ENCODE measurements at regions not wholly inside any gene's neighbourhood (a gene's known extent, or its start where the extent isn't known, plus 50 kb on each side); places are given as distances from the start of the nearest gene placed in this dataset.

- Histone ChIP-seq H3K36me3 (ENCODE audit: control insufficient read depth in 2 of 2, extremely low read depth in 1 of 2, insufficient read depth in 1 of 2, low read length in 1 of 2) (no peaks in the 10 kb centered on the region), H3K4me1 (ENCODE audit: control insufficient read depth in 1 of 2, extremely low read depth in 1 of 2, insufficient read depth in 2 of 2, low read length in 2 of 2) (no peaks in the 10 kb centered on the region), H3K9me3 (no peaks in the 10 kb centered on the region), H3K4me3 (ENCODE audit: control insufficient read depth in 1 of 2, extremely low read depth in 1 of 2, low read length in 1 of 2) (no peak overlapping the region), H3K27me3 (replicated peaks in 1 of 2; ENCODE audit: control insufficient read depth in 2 of 2, extremely low read depth in 1 of 2, insufficient read depth in 2 of 2, low read length in 1 of 2) (peaks cover 0 to 10% of the 10 kb centered on the region in 2 experiments), H3K27ac (ENCODE audit: low read length) (no peak overlapping the region)
- ChIA-PET POLR2A (interaction anchor here in 1 of 2 donors (0.6 kb wide), 1 partner anchor 7 kb away, joined by 3 read pairs; no protein-coding TSS in a partner anchor), CTCF (no interaction called here)
- no peak overlapping the region for H3K27ac Mint-ChIP-seq
- DNase-seq (no peak), ATAC-seq (replicated peaks in 1 of 4) (no peak)
- H3K4me3 Mint-ChIP-seq = no peak overlapping the region
- no CpG with 5 or more reads among the region's 1 CpG for WGBS (ENCODE audit: insufficient coverage)
- H3K36me3 Mint-ChIP-seq = no peaks in the 10 kb centered on the region
- H3K9me3 Mint-ChIP-seq = peaks cover 12 to 14% (median 13%) of the 10 kb centered on the region in 3 donors
- peaks cover 17 to 18% of the 10 kb centered on the region in 2 donors for H3K27me3 Mint-ChIP-seq
- H3K4me1 Mint-ChIP-seq = no peaks in the 10 kb centered on the region
These were observed 128.2 kb downstream of the SNX19 start for GRCh38 chr11:130787973-130788570.

- no peak overlapping the region for H3K27ac Mint-ChIP-seq
- peaks cover 18 to 21% of the 10 kb centered on the region in 2 donors for H3K27me3 Mint-ChIP-seq
- WGBS (ENCODE audit: insufficient coverage) = 65% methylated on average over 3 of the region's 3 CpGs
- Histone ChIP-seq H3K4me3 (ENCODE audit: control insufficient read depth in 1 of 2, extremely low read depth in 1 of 2, low read length in 1 of 2) (no peak overlapping the region), H3K9me3 (no peaks in the 10 kb centered on the region), H3K4me1 (ENCODE audit: control insufficient read depth in 1 of 2, extremely low read depth in 1 of 2, insufficient read depth in 2 of 2, low read length in 2 of 2) (no peaks in the 10 kb centered on the region), H3K27me3 (replicated peaks in 1 of 2; ENCODE audit: control insufficient read depth in 2 of 2, extremely low read depth in 1 of 2, insufficient read depth in 2 of 2, low read length in 1 of 2) (peaks cover 0 to 10% of the 10 kb centered on the region in 2 experiments), H3K27ac (ENCODE audit: low read length) (no peak overlapping the region), H3K36me3 (ENCODE audit: control insufficient read depth in 2 of 2, extremely low read depth in 1 of 2, insufficient read depth in 1 of 2, low read length in 1 of 2) (no peaks in the 10 kb centered on the region)
- POLR2A ChIA-PET = no interaction called here
- no peaks in the 10 kb centered on the region for H3K4me1 Mint-ChIP-seq
- peaks cover 12 to 14% (median 13%) of the 10 kb centered on the region in 3 donors for H3K9me3 Mint-ChIP-seq
- CTCF ChIA-PET = no interaction called here
- DNase-seq (no peak), ATAC-seq (replicated peaks in 1 of 4) (no peak)
- H3K4me3 Mint-ChIP-seq = no peak overlapping the region
- H3K36me3 Mint-ChIP-seq = no peaks in the 10 kb centered on the region
These were observed 127.1 kb downstream of the SNX19 start for GRCh38 chr11:130789056-130789640.

- POLR2A ChIA-PET = no interaction called here
- Mint-ChIP-seq H3K36me3 (no peaks in the 10 kb centered on the region), H3K27me3 (peaks cover 18 to 23% of the 10 kb centered on the region in 2 donors)
These were observed 125.6 kb downstream of the SNX19 start for GRCh38 chr11:130790689-130791088.

GRCh38 chr11:130792772-130793171, 123.5 kb downstream of the SNX19 start:
- DNase-seq (no peak), ATAC-seq (replicated peaks in 1 of 4) (no peak)
- no peaks in the 10 kb centered on the region for H3K9me3 ChIP-seq
- Mint-ChIP-seq H3K4me1 (no peaks in the 10 kb centered on the region), H3K9me3 (peaks cover 9 to 18% (median 12%) of the 10 kb centered on the region in 3 donors), H3K27me3 (peaks cover 18 to 23% of the 10 kb centered on the region in 2 donors), H3K4me3 (no peak overlapping the region), H3K27ac (no peak overlapping the region), H3K36me3 (no peaks in the 10 kb centered on the region)
- H3K27me3 ChIP-seq (replicated peaks in 1 of 2; ENCODE audit: control insufficient read depth in 2 of 2, extremely low read depth in 1 of 2, insufficient read depth in 2 of 2, low read length in 1 of 2) = peaks cover 0 to 10% of the 10 kb centered on the region in 2 experiments
- H3K4me1 ChIP-seq (ENCODE audit: control insufficient read depth in 1 of 2, extremely low read depth in 1 of 2, insufficient read depth in 2 of 2, low read length in 2 of 2) = no peaks in the 10 kb centered on the region
- H3K4me3 ChIP-seq (ENCODE audit: control insufficient read depth in 1 of 2, extremely low read depth in 1 of 2, low read length in 1 of 2) = no peak overlapping the region
- CTCF ChIA-PET = interaction anchor here in 1 of 2 donors (0.7 kb wide), 1 partner anchor 9 kb away, joined by 3 read pairs; no protein-coding TSS in a partner anchor
- no peaks in the 10 kb centered on the region for H3K36me3 ChIP-seq (ENCODE audit: control insufficient read depth in 2 of 2, extremely low read depth in 1 of 2, insufficient read depth in 1 of 2, low read length in 1 of 2)
- POLR2A ChIA-PET = interaction anchor here in 1 of 2 donors (0.6 kb wide), 2 partner anchors 97 to 1045 kb away, joined by 3 to 4 read pairs; no protein-coding TSS in a partner anchor
- no peak overlapping the region for H3K27ac ChIP-seq (ENCODE audit: low read length)

More at GRCh38 chr11:130790689-130791088, 125.6 kb downstream of the SNX19 start:
- CTCF ChIA-PET = no interaction called here
- H3K27ac Mint-ChIP-seq = no peak overlapping the region
- no peak overlapping the region for H3K4me3 ChIP-seq (ENCODE audit: control insufficient read depth in 1 of 2, extremely low read depth in 1 of 2, low read length in 1 of 2)
- H3K4me3 Mint-ChIP-seq = no peak overlapping the region
- H3K9me3 Mint-ChIP-seq = peaks cover 9 to 14% (median 12%) of the 10 kb centered on the region in 3 donors
- peaks cover 0 to 10% of the 10 kb centered on the region in 2 experiments for H3K27me3 ChIP-seq (replicated peaks in 1 of 2; ENCODE audit: control insufficient read depth in 2 of 2, extremely low read depth in 1 of 2, insufficient read depth in 2 of 2, low read length in 1 of 2)
- 75% methylated on average over 2 of the region's 2 CpGs for WGBS (ENCODE audit: insufficient coverage)
- H3K4me1 ChIP-seq (ENCODE audit: control insufficient read depth in 1 of 2, extremely low read depth in 1 of 2, insufficient read depth in 2 of 2, low read length in 2 of 2) = no peaks in the 10 kb centered on the region
- no peaks in the 10 kb centered on the region for H3K4me1 Mint-ChIP-seq
- no peaks in the 10 kb centered on the region for H3K9me3 ChIP-seq
- no peak overlapping the region for H3K27ac ChIP-seq (ENCODE audit: low read length)
- no peaks in the 10 kb centered on the region for H3K36me3 ChIP-seq (ENCODE audit: control insufficient read depth in 2 of 2, extremely low read depth in 1 of 2, insufficient read depth in 1 of 2, low read length in 1 of 2)
- DNase-seq (no peak), ATAC-seq (replicated peaks in 1 of 4) (no peak)

- no peaks in the 10 kb centered on the region for H3K36me3 ChIP-seq (ENCODE audit: control insufficient read depth in 2 of 2, extremely low read depth in 1 of 2, insufficient read depth in 1 of 2, low read length in 1 of 2)
- H3K36me3 Mint-ChIP-seq = no peaks in the 10 kb centered on the region
- CTCF ChIA-PET = no interaction called here
- ATAC-seq (replicated peaks in 1 of 4) = no peak
- H3K4me1 Mint-ChIP-seq = no peaks in the 10 kb centered on the region
- H3K9me3 Mint-ChIP-seq = peaks cover 0 to 4% (median 0%) of the 10 kb centered on the region in 3 donors
- no peak overlapping the region for H3K4me3 Mint-ChIP-seq
- H3K4me3 ChIP-seq (ENCODE audit: control insufficient read depth in 1 of 2, extremely low read depth in 1 of 2, low read length in 1 of 2) = no peak overlapping the region
- POLR2A ChIA-PET = no interaction called here
- peaks cover 10 to 13% of the 10 kb centered on the region in 2 donors for H3K27me3 Mint-ChIP-seq
- no peak overlapping the region for H3K27ac ChIP-seq (ENCODE audit: low read length)
- H3K27ac Mint-ChIP-seq = no peak overlapping the region
- no peaks in the 10 kb centered on the region for H3K4me1 ChIP-seq (ENCODE audit: control insufficient read depth in 1 of 2, extremely low read depth in 1 of 2, insufficient read depth in 2 of 2, low read length in 2 of 2)
- 100% methylated on average over 1 of the region's 2 CpGs for WGBS (ENCODE audit: insufficient coverage)
- no peaks in the 10 kb centered on the region for H3K9me3 ChIP-seq
- DNase-seq = no peak
- H3K27me3 ChIP-seq (replicated peaks in 1 of 2; ENCODE audit: control insufficient read depth in 2 of 2, extremely low read depth in 1 of 2, insufficient read depth in 2 of 2, low read length in 1 of 2) = peaks cover 0 to 1% of the 10 kb centered on the region in 2 experiments
These were observed 119.5 kb downstream of the SNX19 start for GRCh38 chr11:130796828-130797227.

- Histone ChIP-seq H3K9me3 (no peaks in the 10 kb centered on the region), H3K36me3 (ENCODE audit: control insufficient read depth in 2 of 2, extremely low read depth in 1 of 2, insufficient read depth in 1 of 2, low read length in 1 of 2) (no peaks in the 10 kb centered on the region), H3K27me3 (replicated peaks in 1 of 2; ENCODE audit: control insufficient read depth in 2 of 2, extremely low read depth in 1 of 2, insufficient read depth in 2 of 2, low read length in 1 of 2) (no peaks in the 10 kb centered on the region), H3K4me3 (ENCODE audit: control insufficient read depth in 1 of 2, extremely low read depth in 1 of 2, low read length in 1 of 2) (no peak overlapping the region), H3K27ac (ENCODE audit: low read length) (no peak overlapping the region), H3K4me1 (ENCODE audit: control insufficient read depth in 1 of 2, extremely low read depth in 1 of 2, insufficient read depth in 2 of 2, low read length in 2 of 2) (no peaks in the 10 kb centered on the region)
- POLR2A ChIA-PET = no interaction called here
- Mint-ChIP-seq H3K9me3 (peaks cover 0 to 4% (median 0%) of the 10 kb centered on the region in 3 donors), H3K36me3 (no peaks in the 10 kb centered on the region), H3K27ac (no peak overlapping the region), H3K4me1 (no peaks in the 10 kb centered on the region), H3K27me3 (peaks cover 0 to 8% of the 10 kb centered on the region in 2 donors), H3K4me3 (no peak overlapping the region)
- WGBS (ENCODE audit: insufficient coverage) = no CpG with 5 or more reads among the region's 3 CpGs
- CTCF ChIA-PET = no interaction called here
- no peak for ATAC-seq (replicated peaks in 1 of 4)
- DNase-seq = no peak
These were observed 118.0 kb downstream of the SNX19 start for GRCh38 chr11:130798280-130798679.
